AG09319 (cell line): ENCODE measurements at regions not wholly inside any gene's neighbourhood (a gene's known extent, or its start where the extent isn't known, plus 50 kb on each side); places are given as distances from the start of the nearest gene placed in this dataset.

ENCODE experiments used
- DNase-seq: peaks from one replicate; pipeline ENCODE4 v3.0.0-alpha.2; 2010; ENCODE audit warnings: low read depth; ENCODE audit errors: extremely low read depth
- TF ChIP-seq, protein P1 (sequence below): IDR thresholded peaks from 2 replicates; pipeline ENCODE4 v1.5.1; 2011; ENCODE audit warnings: low read depth, mild to moderate bottlenecking, inconsistent platforms, low read length, moderate library complexity

DNA sequence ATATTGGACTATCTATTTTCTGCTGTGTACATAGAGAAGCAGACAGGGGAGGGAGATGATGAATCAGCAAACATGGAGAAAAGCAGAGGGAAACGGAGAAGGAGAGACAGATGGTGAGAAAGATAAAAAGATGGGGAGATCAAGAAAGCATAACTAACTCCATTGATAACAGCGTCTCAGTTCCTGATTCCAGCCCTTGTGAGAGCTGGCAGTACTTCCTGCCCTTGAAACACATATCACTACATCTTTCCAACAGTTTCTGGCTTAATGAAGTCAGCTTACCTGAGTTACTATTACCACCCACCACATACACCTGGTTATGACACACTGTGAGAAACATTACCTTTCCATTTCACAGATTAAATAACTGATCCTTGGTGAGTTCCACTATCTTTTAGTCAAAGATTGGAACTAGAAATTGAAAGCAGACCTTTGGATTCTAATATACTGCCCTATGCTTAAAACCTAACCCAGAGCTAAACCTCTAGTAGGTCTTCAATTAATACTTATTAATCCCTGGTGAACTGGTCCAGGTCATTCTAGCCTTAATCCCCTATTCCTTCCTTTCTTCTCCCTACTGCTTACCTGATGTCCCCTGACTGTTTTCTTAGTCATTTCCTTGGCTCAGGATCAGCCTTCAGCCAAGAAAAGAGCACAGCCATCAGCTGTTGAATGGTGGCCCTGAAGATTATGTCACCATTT lies 346.6 kb upstream of the CCL2 start:
- TF ChIP-seq, protein P1, sequence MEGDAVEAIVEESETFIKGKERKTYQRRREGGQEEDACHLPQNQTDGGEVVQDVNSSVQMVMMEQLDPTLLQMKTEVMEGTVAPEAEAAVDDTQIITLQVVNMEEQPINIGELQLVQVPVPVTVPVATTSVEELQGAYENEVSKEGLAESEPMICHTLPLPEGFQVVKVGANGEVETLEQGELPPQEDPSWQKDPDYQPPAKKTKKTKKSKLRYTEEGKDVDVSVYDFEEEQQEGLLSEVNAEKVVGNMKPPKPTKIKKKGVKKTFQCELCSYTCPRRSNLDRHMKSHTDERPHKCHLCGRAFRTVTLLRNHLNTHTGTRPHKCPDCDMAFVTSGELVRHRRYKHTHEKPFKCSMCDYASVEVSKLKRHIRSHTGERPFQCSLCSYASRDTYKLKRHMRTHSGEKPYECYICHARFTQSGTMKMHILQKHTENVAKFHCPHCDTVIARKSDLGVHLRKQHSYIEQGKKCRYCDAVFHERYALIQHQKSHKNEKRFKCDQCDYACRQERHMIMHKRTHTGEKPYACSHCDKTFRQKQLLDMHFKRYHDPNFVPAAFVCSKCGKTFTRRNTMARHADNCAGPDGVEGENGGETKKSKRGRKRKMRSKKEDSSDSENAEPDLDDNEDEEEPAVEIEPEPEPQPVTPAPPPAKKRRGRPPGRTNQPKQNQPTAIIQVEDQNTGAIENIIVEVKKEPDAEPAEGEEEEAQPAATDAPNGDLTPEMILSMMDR, result no peak
- no peak for DNase-seq

- DNase-seq, result no peak
Observed at GRCh38 chr17:33910200-33910857, 344.8 kb upstream of the CCL2 start.

DNA sequence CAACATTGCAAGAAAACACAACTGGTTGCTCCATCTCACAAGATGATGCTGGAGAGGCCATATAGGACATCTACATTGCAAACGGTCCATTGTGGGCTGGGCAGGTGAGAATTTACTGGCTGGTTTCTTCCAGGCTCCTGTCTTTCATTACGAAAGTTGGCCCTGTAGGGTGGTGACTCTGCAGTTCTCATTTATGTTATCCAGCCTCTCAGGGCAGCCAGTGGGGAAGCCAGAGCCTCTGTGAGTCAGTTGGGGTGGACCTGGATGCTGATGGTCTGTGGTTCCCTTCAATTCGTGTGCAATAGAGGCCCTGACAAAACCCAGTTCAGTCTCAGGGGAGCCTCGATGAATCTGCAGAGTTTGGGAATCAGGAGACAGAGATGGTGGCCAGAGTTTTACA lies 341.0 kb upstream of the CCL2 start:
- no peak for DNase-seq

More at GRCh38 chr17:33910200-33910857, 344.8 kb upstream of the CCL2 start:
- TF ChIP-seq, protein P1, result no peak

GRCh38 chr17:33922971-33923370 lies 332.1 kb upstream of the CCL2 start:
- TF ChIP-seq, protein P1, result no peak
- DNase-seq, result no peak

More for the DNA sequence above, 341.0 kb upstream of the CCL2 start:
- TF ChIP-seq, protein P1, result no peak

GRCh38 chr17:33924104-33924503 lies 331.0 kb upstream of the CCL2 start:
- DNase-seq, result no peak
- TF ChIP-seq, protein P1, result no peak

DNA sequence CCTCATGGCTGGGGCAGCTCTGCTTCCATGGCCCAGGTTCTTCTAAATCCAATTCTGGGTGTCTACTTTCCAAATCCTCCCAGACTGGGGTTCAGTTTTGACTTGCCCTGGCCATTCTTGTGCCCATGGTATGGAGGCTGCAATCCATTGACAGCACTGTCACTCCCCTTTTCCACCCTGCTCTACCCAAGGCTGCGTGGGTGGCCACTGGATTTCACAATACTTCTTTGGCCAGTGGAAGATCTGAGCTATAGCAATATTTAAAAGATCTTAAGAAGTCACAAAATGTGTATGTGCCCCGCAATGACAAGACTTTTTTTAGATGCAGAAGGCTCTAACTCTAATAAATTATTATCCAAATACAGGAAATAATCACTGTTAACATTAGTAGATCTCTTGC lies 329.4 kb upstream of the CCL2 start:
- TF ChIP-seq, protein P1, result no peak
- no peak for DNase-seq

GRCh38 chr17:33927732-33928133 lies 327.4 kb upstream of the CCL2 start:
- TF ChIP-seq, protein P1, result no peak
- no peak for DNase-seq
